HG03025 (cell line): ENCODE measurements at regions not wholly inside any gene's neighbourhood (a gene's known extent, or its start where the extent isn't known, plus 50 kb on each side); places are given as distances from the start of the nearest gene placed in this dataset.

Experiments
- ATAC-seq: cut with Tn5 transposase; IDR thresholded peaks from one replicate; pipeline ENCODE4 v1.9.1; 2021; ENCODE audit warnings: mild to moderate bottlenecking, moderate library complexity; ENCODE audit not compliant: unreplicated experiment, low FRiP score

- ATAC-seq: no peak
Measured at GRCh38 chr1:79131626-79132025, 125.1 kb upstream of the ADGRL4 start.

- ATAC-seq: no peak
Measured at GRCh38 chr1:79129914-79130313, 123.4 kb upstream of the ADGRL4 start.

GRCh38 chr1:79128722-79129121 lies 122.2 kb upstream of the ADGRL4 start:
- no peak for ATAC-seq

- ATAC-seq: no peak
Measured at GRCh38 chr1:79124756-79125155, 118.2 kb upstream of the ADGRL4 start.

- ATAC-seq: no peak
Measured at GRCh38 chr1:79122521-79122920, 116.0 kb upstream of the ADGRL4 start.

- no peak for ATAC-seq
Measured at GRCh38 chr1:79117376-79117775, 110.8 kb upstream of the ADGRL4 start.

GRCh38 chr1:79113836-79114235 lies 107.3 kb upstream of the ADGRL4 start:
- ATAC-seq: no peak

- ATAC-seq: no peak
Measured at GRCh38 chr1:79110749-79111148, 104.2 kb upstream of the ADGRL4 start.

- no peak for ATAC-seq
Measured at GRCh38 chr1:79109445-79109844, 102.9 kb upstream of the ADGRL4 start.

- ATAC-seq: no peak
Measured at GRCh38 chr1:79105500-79105899, 99.0 kb upstream of the ADGRL4 start.

- no peak for ATAC-seq
Measured at GRCh38 chr1:79104617-79105016, 98.1 kb upstream of the ADGRL4 start.

GRCh38 chr1:79100385-79100784 lies 93.9 kb upstream of the ADGRL4 start:
- ATAC-seq: no peak

GRCh38 chr1:79090985-79091384 lies 84.5 kb upstream of the ADGRL4 start:
- no peak for ATAC-seq

- ATAC-seq: no peak
Measured at GRCh38 chr1:79089946-79090345, 83.4 kb upstream of the ADGRL4 start.

GRCh38 chr1:79082233-79082632 lies 75.7 kb upstream of the ADGRL4 start:
- no peak for ATAC-seq

- ATAC-seq: no peak
Measured at GRCh38 chr1:79079770-79080169, 73.2 kb upstream of the ADGRL4 start.

GRCh38 chr1:79074975-79075374 lies 68.4 kb upstream of the ADGRL4 start:
- no peak for ATAC-seq

- no peak for ATAC-seq
Measured at GRCh38 chr1:79069828-79070227, 63.3 kb upstream of the ADGRL4 start.

- ATAC-seq: no peak
Measured at GRCh38 chr1:79059341-79059740, 52.8 kb upstream of the ADGRL4 start.
